ENCODE measurements at regions not wholly inside any gene's neighbourhood (a gene's known extent, or its start where the extent isn't known, plus 50 kb on each side); places are given as distances from the start of the nearest gene placed in this dataset.

DNA sequence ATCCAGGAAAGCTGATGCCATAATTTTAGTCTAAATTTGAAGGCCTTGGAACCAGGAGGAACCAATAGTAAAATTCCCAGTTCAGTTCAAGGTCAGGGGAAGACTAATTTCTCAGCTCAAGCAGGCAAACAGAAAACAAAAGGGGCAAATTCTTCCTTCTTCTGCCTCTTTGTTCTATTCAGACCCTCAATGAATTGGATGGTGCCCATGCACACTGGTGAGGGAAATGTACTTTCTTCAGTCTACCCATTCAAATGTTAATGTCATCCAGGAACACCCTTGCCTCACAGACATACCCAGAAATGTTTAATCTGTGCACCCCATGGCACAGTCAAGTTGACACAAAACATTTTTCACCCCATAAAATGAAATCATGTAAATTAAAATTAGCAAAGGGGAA, 1851.2 kb upstream of the ADGRL3 start:
- Mint-ChIP-seq H3K36me3 (ENCODE audit: low read depth) (no peaks in the 10 kb centered on the region), H3K27me3 (no peaks in the 10 kb centered on the region), H3K4me1 (no peaks in the 10 kb centered on the region), H3K4me3 (no peak overlapping the region), H3K9me3 (peaks cover 5% of the 10 kb centered on the region), H3K27ac (no peak overlapping the region)
- no peak for DNase-seq
- ChIA-PET POLR2A (no interaction called here), CTCF (no interaction called here)
- TF ChIP-seq, protein P1, sequence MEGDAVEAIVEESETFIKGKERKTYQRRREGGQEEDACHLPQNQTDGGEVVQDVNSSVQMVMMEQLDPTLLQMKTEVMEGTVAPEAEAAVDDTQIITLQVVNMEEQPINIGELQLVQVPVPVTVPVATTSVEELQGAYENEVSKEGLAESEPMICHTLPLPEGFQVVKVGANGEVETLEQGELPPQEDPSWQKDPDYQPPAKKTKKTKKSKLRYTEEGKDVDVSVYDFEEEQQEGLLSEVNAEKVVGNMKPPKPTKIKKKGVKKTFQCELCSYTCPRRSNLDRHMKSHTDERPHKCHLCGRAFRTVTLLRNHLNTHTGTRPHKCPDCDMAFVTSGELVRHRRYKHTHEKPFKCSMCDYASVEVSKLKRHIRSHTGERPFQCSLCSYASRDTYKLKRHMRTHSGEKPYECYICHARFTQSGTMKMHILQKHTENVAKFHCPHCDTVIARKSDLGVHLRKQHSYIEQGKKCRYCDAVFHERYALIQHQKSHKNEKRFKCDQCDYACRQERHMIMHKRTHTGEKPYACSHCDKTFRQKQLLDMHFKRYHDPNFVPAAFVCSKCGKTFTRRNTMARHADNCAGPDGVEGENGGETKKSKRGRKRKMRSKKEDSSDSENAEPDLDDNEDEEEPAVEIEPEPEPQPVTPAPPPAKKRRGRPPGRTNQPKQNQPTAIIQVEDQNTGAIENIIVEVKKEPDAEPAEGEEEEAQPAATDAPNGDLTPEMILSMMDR (IDR thresholded peaks at IDR 0.05): no peak
- no peak for ATAC-seq (ENCODE audit: low read depth)
- intact Hi-C loops (cut with micrococcal nuclease): no loop called here

DNA sequence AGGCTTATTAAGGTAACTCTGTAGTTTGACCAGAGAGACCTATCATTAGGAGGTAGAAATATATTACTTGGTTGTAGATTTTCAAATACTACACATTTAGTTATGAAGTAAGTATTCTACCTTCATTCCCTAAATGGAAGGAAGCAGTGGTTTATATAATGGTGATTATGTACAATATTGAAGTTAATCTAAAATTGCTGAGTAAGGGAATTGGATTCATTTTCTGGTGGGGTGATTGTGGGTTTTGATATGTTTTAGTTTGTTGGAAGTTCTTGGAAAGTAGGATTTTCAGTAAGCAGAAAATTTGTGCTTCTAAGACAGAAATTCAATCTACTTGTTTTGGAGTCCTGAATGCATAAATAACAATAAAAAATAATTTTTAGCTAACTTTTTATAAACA, 1830.9 kb upstream of the ADGRL3 start:
- intact Hi-C loops (cut with micrococcal nuclease): no loop called here
- no peaks in the 10 kb centered on the region for H3K9me3 Mint-ChIP-seq
- POLR2A ChIA-PET: no interaction called here

DNA sequence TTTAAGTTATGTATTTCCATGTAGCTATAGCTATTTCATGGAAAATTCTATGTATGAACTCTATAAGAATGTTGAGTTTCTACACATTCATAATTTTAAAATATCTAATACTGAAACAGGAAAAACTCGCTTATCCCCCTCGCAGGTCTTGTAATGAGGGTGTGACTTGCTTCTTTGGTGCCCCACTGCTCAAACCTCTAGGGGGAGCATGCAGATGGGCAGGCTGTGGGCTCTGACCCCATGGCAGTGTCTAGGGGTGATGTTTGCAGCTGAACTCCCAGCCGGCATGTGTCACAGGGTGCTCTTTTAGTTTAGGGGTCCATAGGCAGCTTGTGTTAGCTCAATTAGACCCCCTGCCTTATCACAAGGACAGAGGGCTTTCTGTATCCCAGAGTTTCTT, 1825.7 kb upstream of the ADGRL3 start:
- TF ChIP-seq, protein P1 (IDR thresholded peaks at IDR 0.05): no peak
- ChIA-PET POLR2A (no interaction called here), CTCF (no interaction called here)
- Mint-ChIP-seq H3K27ac (no peak overlapping the region), H3K27me3 (no peaks in the 10 kb centered on the region), H3K4me1 (no peaks in the 10 kb centered on the region), H3K4me3 (no peak overlapping the region), H3K36me3 (ENCODE audit: low read depth) (no peaks in the 10 kb centered on the region), H3K9me3 (peaks cover 4% of the 10 kb centered on the region)
- no peak for ATAC-seq (ENCODE audit: low read depth)
- intact Hi-C loops (cut with micrococcal nuclease): no loop called here
- DNase-seq: no peak

More for the DNA sequence above, 1830.9 kb upstream of the ADGRL3 start:
- no peaks in the 10 kb centered on the region for H3K36me3 Mint-ChIP-seq (ENCODE audit: low read depth)
- CTCF ChIA-PET: no interaction called here
- ATAC-seq (ENCODE audit: low read depth) (no peak), DNase-seq (no peak)
- no peak overlapping the region for H3K27ac Mint-ChIP-seq
- H3K4me1 Mint-ChIP-seq: no peaks in the 10 kb centered on the region
- H3K27me3 Mint-ChIP-seq: no peaks in the 10 kb centered on the region
- H3K4me3 Mint-ChIP-seq: no peak overlapping the region
- TF ChIP-seq, protein P1 (IDR thresholded peaks at IDR 0.05): no peak

DNA sequence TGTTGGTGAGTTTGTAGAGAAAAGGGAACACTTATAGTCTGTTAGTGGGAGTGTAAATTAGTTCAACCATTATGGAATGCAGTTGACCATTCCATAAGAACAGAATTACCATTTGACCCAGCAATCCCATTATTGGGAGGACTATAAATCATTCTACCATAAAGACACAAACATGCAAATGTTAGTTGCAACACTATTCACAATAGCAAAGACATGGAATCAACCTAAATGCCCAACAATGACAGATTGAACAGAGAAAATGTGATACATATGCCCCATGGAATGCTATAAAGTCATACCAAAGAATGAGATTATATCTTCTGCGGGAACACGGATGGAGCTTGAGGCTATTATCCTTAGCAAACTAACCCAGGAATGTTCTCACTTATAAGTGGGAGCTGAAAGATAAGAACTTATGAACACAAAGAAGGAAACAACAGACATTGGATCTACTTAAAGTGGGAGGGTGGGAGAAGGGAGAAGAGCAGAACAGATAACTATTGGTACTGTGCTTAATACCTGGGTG, 1819.2 kb upstream of the ADGRL3 start:
- TF ChIP-seq, protein P1 (IDR thresholded peaks at IDR 0.05): no peak
- Mint-ChIP-seq H3K9me3 (no peaks in the 10 kb centered on the region), H3K27ac (no peak overlapping the region), H3K27me3 (no peaks in the 10 kb centered on the region), H3K4me1 (no peaks in the 10 kb centered on the region), H3K36me3 (ENCODE audit: low read depth) (no peaks in the 10 kb centered on the region), H3K4me3 (no peak overlapping the region)
- POLR2A ChIA-PET: no interaction called here
- intact Hi-C loops (cut with micrococcal nuclease): no loop called here
- ATAC-seq (ENCODE audit: low read depth) (no peak), DNase-seq (no peak)
- CTCF ChIA-PET: no interaction called here

DNA sequence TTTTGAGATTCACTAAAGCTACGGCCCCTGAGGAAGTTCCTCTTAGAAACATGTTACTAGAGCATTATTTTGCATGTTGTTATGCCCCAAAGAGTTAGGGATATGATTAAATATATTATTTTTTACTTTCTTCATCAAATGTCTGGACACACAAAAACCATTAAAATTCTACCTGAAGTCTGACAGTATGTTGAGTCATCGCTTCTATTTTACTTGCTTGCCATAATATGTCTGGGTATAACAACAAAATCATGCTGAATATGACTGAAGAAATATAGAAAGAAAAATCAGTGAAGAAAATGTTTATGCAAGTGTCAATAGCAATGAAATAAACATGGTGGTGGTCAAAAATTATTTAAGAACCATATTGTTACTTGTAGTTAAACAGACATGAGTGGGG, 1818.5 kb upstream of the ADGRL3 start:
- ChIA-PET POLR2A (no interaction called here), CTCF (no interaction called here)
- H3K27me3 Mint-ChIP-seq: no peaks in the 10 kb centered on the region
- TF ChIP-seq, protein P1 (IDR thresholded peaks at IDR 0.05): no peak
- no peak for ATAC-seq (ENCODE audit: low read depth)
- no peaks in the 10 kb centered on the region for H3K36me3 Mint-ChIP-seq (ENCODE audit: low read depth)
- H3K4me1 Mint-ChIP-seq: no peaks in the 10 kb centered on the region
- intact Hi-C loops (cut with micrococcal nuclease): no loop called here
- H3K27ac Mint-ChIP-seq: no peak overlapping the region
- DNase-seq: no peak
- no peak overlapping the region for H3K4me3 Mint-ChIP-seq
- H3K9me3 Mint-ChIP-seq: no peaks in the 10 kb centered on the region
